Retinal pigment epithelial cell (primary cell): ENCODE measurements at regions not wholly inside any gene's neighbourhood (a gene's known extent, or its start where the extent isn't known, plus 50 kb on each side); places are given as distances from the start of the nearest gene placed in this dataset.

Experiments used
- DNase-seq: peaks from one replicate; pipeline ENCODE4 v3.0.0-alpha.2; 2010; ENCODE audit warnings: low read depth
- H3K4me3 ChIP-seq: 2 replicates; pipeline ENCODE4 v1.5.1; 2011; ENCODE audit warnings: mild to moderate bottlenecking, low read length, control low read depth, moderate library complexity
- CTCF ChIP-seq: conservative IDR thresholded peaks from 2 replicates; pipeline ENCODE4 v1.5.1; 2011; ENCODE audit warnings: low read depth, low read length, control low read depth, inconsistent platforms

- no peak overlapping the region for H3K4me3 ChIP-seq
- no peak for DNase-seq
Measured at GRCh38 chr13:68066879-68067513, 836.9 kb upstream of the PCDH9 start.

GRCh38 chr13:68064001-68064770, 834.0 kb upstream of the PCDH9 start:
- no peak for DNase-seq
- no peak for TF ChIP-seq CTCF
- H3K4me3 ChIP-seq, result no peak overlapping the region

More at GRCh38 chr13:68066879-68067513, 836.9 kb upstream of the PCDH9 start:
- no peak for TF ChIP-seq CTCF

GRCh38 chr13:68063181-68063580, 833.0 kb upstream of the PCDH9 start:
- H3K4me3 ChIP-seq, result no peak overlapping the region
- no peak for TF ChIP-seq CTCF
- no peak for DNase-seq

GRCh38 chr13:68057836-68058235, 827.7 kb upstream of the PCDH9 start:
- TF ChIP-seq CTCF, result no peak
- no peak for DNase-seq
- H3K4me3 ChIP-seq, result no peak overlapping the region

- no peak overlapping the region for H3K4me3 ChIP-seq
- DNase-seq, result peak; percentile 3
- no peak for TF ChIP-seq CTCF
Measured at GRCh38 chr13:68056816-68057710, 826.9 kb upstream of the PCDH9 start.

GRCh38 chr13:68051910-68052309, 821.8 kb upstream of the PCDH9 start:
- no peak overlapping the region for H3K4me3 ChIP-seq
- no peak for TF ChIP-seq CTCF
- no peak for DNase-seq
